K562 (cell line): ENCODE measurements at regions not wholly inside any gene's neighbourhood (a gene's known extent, or its start where the extent isn't known, plus 50 kb on each side); places are given as distances from the start of the nearest gene placed in this dataset.

Source experiments
- KAT8 ChIP-seq: fragments of 450-650 bp; IDR thresholded peaks from 2 replicates; pipeline ENCODE4 v1.6.1; 2016; ENCODE audit warnings: low read depth, mild to moderate bottlenecking
- MYC ChIP-seq, 2 experiments: fragments of 250-450 bp in 1 of 2; sonication (Bioruptor Pico) in 1 of 2; IDR thresholded peaks; 2 replicates each; pipeline versions ENCODE4 v1.5.1 to v1.6.1; 2012 to 2021; ENCODE audit warnings: low read depth in 2 of 2, borderline replicate concordance in 1 of 2, improper control_type of control experiment in 1 of 2, low read length in 1 of 2, mild to moderate bottlenecking in 1 of 2, moderate library complexity in 1 of 2
- POLR2A ChIP-seq: fragments of 450-650 bp; conservative IDR thresholded peaks from 2 replicates; pipeline ENCODE4 v1.6.1; 2016
- RFX5 ChIP-seq: IDR thresholded peaks from 2 replicates; pipeline ENCODE4 v1.6.1; 2011; ENCODE audit warnings: low read depth, mild to moderate bottlenecking, improper control_type of control experiment, low read length
- SAFB2 ChIP-seq: fragments of 200-400 bp; formaldehyde crosslinking; IDR thresholded peaks from 2 replicates; pipeline ENCODE4 v1.6.1; 2018; ENCODE audit warnings: borderline replicate concordance, low read length, low read depth, moderate library complexity; ENCODE audit not compliant: severe bottlenecking
- SRF ChIP-seq, 2 experiments: fragments of 250-450, 450-650 bp in 1 of 2; sonication (Bioruptor Pico) in 1 of 2; sonication (generic) in 1 of 2; formaldehyde crosslinking; IDR thresholded peaks; 2 replicates each; pipeline versions ENCODE4 v1.5.0 to v1.5.1; 2020 to 2022; ENCODE audit warnings: mild to moderate bottlenecking in 1 of 2, missing genetic modification reagents in 1 of 2
- STAT5B ChIP-seq: fragments of 250-450 bp; sonication (Bioruptor Pico); IDR thresholded peaks from 2 replicates; pipeline ENCODE4 v1.8.0; 2021; ENCODE audit warnings: mild to moderate bottlenecking, inconsistent platforms
- TEAD4 ChIP-seq, 2 experiments: sonication (generic) in 1 of 2; formaldehyde crosslinking in 1 of 2; IDR thresholded peaks; 2 replicates each; pipeline versions ENCODE4 v1.6.1 to v1.8.0; 2012 to 2022; ENCODE audit warnings: borderline replicate concordance in 1 of 2, inconsistent platforms in 1 of 2, low read length in 1 of 2, mild to moderate bottlenecking in 1 of 2, missing genetic modification reagents in 1 of 2
- ZC3H11A ChIP-seq: IDR thresholded peaks from 2 replicates; pipeline ENCODE4 v1.6.1; 2012; ENCODE audit warnings: low read depth, low read length, improper control_type of control experiment
- TF ChIP-seq, protein P1 (sequence below), 3 experiments: IDR thresholded peaks in 2 of 3; conservative IDR thresholded peaks in 1 of 3; 2 replicates each; pipeline ENCODE4 v1.5.1; 2011 to 2012; ENCODE audit warnings: low read length in 3 of 3, mild to moderate bottlenecking in 3 of 3, control low read depth in 2 of 3, improper control_type of control experiment in 1 of 3, inconsistent platforms in 1 of 3, low read depth in 1 of 3, mixed read lengths in 1 of 3, moderate library complexity in 1 of 3; ENCODE audit not compliant: insufficient read depth in 2 of 3

DNA sequence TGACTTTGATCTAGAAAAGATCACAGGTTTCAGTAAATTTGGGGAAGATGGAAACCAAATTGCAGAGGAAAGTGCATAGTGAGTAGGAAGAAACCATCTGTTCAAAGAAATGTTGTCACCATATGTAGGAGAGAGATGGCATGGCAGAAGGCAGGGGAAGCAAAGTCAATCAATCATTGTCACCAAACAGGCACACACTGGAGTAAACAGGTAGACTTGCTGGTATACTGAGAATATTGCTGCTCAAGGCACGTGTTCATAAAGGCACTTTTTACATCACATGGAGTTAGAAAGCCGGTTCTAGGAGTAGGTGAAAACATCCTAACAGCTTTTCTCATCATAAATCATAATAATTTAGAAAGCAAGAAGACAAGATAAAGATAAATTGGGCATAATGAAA is 550.5 kb upstream of the FAT1 start:
- TF ChIP-seq, protein P1, sequence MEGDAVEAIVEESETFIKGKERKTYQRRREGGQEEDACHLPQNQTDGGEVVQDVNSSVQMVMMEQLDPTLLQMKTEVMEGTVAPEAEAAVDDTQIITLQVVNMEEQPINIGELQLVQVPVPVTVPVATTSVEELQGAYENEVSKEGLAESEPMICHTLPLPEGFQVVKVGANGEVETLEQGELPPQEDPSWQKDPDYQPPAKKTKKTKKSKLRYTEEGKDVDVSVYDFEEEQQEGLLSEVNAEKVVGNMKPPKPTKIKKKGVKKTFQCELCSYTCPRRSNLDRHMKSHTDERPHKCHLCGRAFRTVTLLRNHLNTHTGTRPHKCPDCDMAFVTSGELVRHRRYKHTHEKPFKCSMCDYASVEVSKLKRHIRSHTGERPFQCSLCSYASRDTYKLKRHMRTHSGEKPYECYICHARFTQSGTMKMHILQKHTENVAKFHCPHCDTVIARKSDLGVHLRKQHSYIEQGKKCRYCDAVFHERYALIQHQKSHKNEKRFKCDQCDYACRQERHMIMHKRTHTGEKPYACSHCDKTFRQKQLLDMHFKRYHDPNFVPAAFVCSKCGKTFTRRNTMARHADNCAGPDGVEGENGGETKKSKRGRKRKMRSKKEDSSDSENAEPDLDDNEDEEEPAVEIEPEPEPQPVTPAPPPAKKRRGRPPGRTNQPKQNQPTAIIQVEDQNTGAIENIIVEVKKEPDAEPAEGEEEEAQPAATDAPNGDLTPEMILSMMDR (IDR thresholded peaks at IDR 0.05 in 2 of 3, conservative IDR thresholded peaks at IDR 0.05 in 1 of 3; ENCODE audit: insufficient read depth in 2 of 3, low read depth in 1 of 3, low read length in 3 of 3) = no peak
- no peak for TF ChIP-seq MYC (IDR thresholded peaks at IDR 0.05; ENCODE audit: low read depth, low read length)
- TF ChIP-seq MYC (CRISPR knock-in tag; IDR thresholded peaks at IDR 0.05; ENCODE audit: borderline replicate concordance, low read depth) = no peak
- TF ChIP-seq SAFB2 = no peak
- no peak for TF ChIP-seq ZC3H11A
- no peak for TF ChIP-seq SRF (CRISPR knock-in tag; IDR thresholded peaks at IDR 0.05)
- no peak for TF ChIP-seq STAT5B (CRISPR knock-in tag)
- TF ChIP-seq KAT8 = no peak
- no peak for TF ChIP-seq TEAD4 (IDR thresholded peaks at IDR 0.05; ENCODE audit: low read length)
- TF ChIP-seq TEAD4 (CRISPR knock-in tag; IDR thresholded peaks at IDR 0.05; ENCODE audit: borderline replicate concordance) = no peak
- no peak for TF ChIP-seq POLR2A
- TF ChIP-seq RFX5 = no peak
